Gastrocnemius medialis (tissue), 4 donors: ENCODE measurements at regions not wholly inside any gene's neighbourhood (a gene's known extent, or its start where the extent isn't known, plus 50 kb on each side); places are given as distances from the start of the nearest gene placed in this dataset.
"Not testable (repeated sequence)": the region's sequence is repeated elsewhere in the genome, so short reads cannot be mapped to it uniquely, and the experiment has no call there.

Experiments used
- CTCF ChIP-seq, 5 experiments: fragments of 450-650 bp in 3 of 5; fragments of 200-600 bp in 2 of 5; sonication (generic) in 2 of 5; IDR thresholded peaks in 4 of 5; conservative IDR thresholded peaks in 1 of 5; 1 replicate in 4 of 5; 2 replicates in 1 of 5; pipeline ENCODE4 v1.5.1; 2016 to 2019; ENCODE audit warnings: antibody characterized with exemption in 5 of 5, mild to moderate bottlenecking in 3 of 5, moderate library complexity in 3 of 5
- POLR2A ChIP-seq, 2 donors: fragments of 450-650 bp; IDR thresholded peaks; one replicate each; pipeline ENCODE4 v1.6.1; 2017; ENCODE audit warnings: antibody characterized with exemption in 2 of 2, mild to moderate bottlenecking in 2 of 2, moderate library complexity in 2 of 2

- not testable (repeated sequence) for TF ChIP-seq CTCF (IDR thresholded peaks at IDR 0.05 in 4 of 5, conservative IDR thresholded peaks at IDR 0.05 in 1 of 5); POLR2A (IDR thresholded peaks at IDR 0.05)
Observed at GRCh38 chr7:73218802-73219201, 89.8 kb downstream of the NSUN5 start.
